ENCODE measurements at regions not wholly inside any gene's neighbourhood (a gene's known extent, or its start where the extent isn't known, plus 50 kb on each side); places are given as distances from the start of the nearest gene placed in this dataset.
A peak's percentile ranks its signal among the peaks of the same experiment; 100 is the strongest.

- peak overlapping the region; percentile 35 for H3K4me3 Mint-ChIP-seq
- no peak for DNase-seq (ENCODE audit: extremely low spot score, unreplicated experiment)
- no peak for TF ChIP-seq CTCF (conservative IDR thresholded peaks at IDR 0.05)
- no peaks in the 10 kb centered on the region for H3K27me3 Mint-ChIP-seq
- no peaks in the 10 kb centered on the region for H3K36me3 Mint-ChIP-seq
- peak overlapping the region; percentile 50 for H3K27ac Mint-ChIP-seq
- H3K9me3 Mint-ChIP-seq = no peaks in the 10 kb centered on the region
- peaks cover 16% of the 10 kb centered on the region for H3K4me1 Mint-ChIP-seq (ENCODE audit: unreplicated experiment)
These were observed 211.7 kb upstream of the NFE2L3 start for GRCh38 chr7:25940086-25940906.

GRCh38 chr7:25944777-25945515 lies 207.1 kb upstream of the NFE2L3 start:
- no peak for DNase-seq (ENCODE audit: extremely low spot score, unreplicated experiment)
- peaks cover 27% of the 10 kb centered on the region for H3K4me1 Mint-ChIP-seq (ENCODE audit: unreplicated experiment)
- no peak for TF ChIP-seq CTCF (conservative IDR thresholded peaks at IDR 0.05)
- peaks cover 4% of the 10 kb centered on the region for H3K27me3 Mint-ChIP-seq
- no peak overlapping the region for H3K27ac Mint-ChIP-seq
- H3K36me3 Mint-ChIP-seq = no peaks in the 10 kb centered on the region
- no peak overlapping the region for H3K4me3 Mint-ChIP-seq
- no peaks in the 10 kb centered on the region for H3K9me3 Mint-ChIP-seq

GRCh38 chr7:25945608-25946007 lies 206.4 kb upstream of the NFE2L3 start:
- no peaks in the 10 kb centered on the region for H3K36me3 Mint-ChIP-seq
- H3K4me1 Mint-ChIP-seq (ENCODE audit: unreplicated experiment) = peaks cover 25% of the 10 kb centered on the region
- peaks cover 4% of the 10 kb centered on the region for H3K27me3 Mint-ChIP-seq
- TF ChIP-seq CTCF (conservative IDR thresholded peaks at IDR 0.05) = no peak
- no peak overlapping the region for H3K27ac Mint-ChIP-seq
- H3K9me3 Mint-ChIP-seq = no peaks in the 10 kb centered on the region
- DNase-seq (ENCODE audit: extremely low spot score, unreplicated experiment) = no peak
- no peak overlapping the region for H3K4me3 Mint-ChIP-seq

- no peak overlapping the region for H3K4me3 Mint-ChIP-seq
- no peaks in the 10 kb centered on the region for H3K36me3 Mint-ChIP-seq
- no peak for DNase-seq (ENCODE audit: extremely low spot score, unreplicated experiment)
- H3K27me3 Mint-ChIP-seq = peaks cover 4% of the 10 kb centered on the region
- H3K9me3 Mint-ChIP-seq = no peaks in the 10 kb centered on the region
- TF ChIP-seq CTCF (conservative IDR thresholded peaks at IDR 0.05) = no peak
- no peak overlapping the region for H3K27ac Mint-ChIP-seq
- peaks cover 20% of the 10 kb centered on the region for H3K4me1 Mint-ChIP-seq (ENCODE audit: unreplicated experiment)
These were observed 205.8 kb upstream of the NFE2L3 start for GRCh38 chr7:25946181-25946580.

GRCh38 chr7:25947669-25948516 lies 204.1 kb upstream of the NFE2L3 start:
- H3K9me3 Mint-ChIP-seq = no peaks in the 10 kb centered on the region
- H3K27ac Mint-ChIP-seq = no peak overlapping the region
- H3K27me3 Mint-ChIP-seq = peaks cover 4% of the 10 kb centered on the region
- no peak overlapping the region for H3K4me3 Mint-ChIP-seq
- DNase-seq (ENCODE audit: extremely low spot score, unreplicated experiment) = no peak
- TF ChIP-seq CTCF (conservative IDR thresholded peaks at IDR 0.05) = no peak
- no peaks in the 10 kb centered on the region for H3K36me3 Mint-ChIP-seq
- peaks cover 33% of the 10 kb centered on the region for H3K4me1 Mint-ChIP-seq (ENCODE audit: unreplicated experiment)
